ENCODE measurements at regions not wholly inside any gene's neighbourhood (a gene's known extent, or its start where the extent isn't known, plus 50 kb on each side); places are given as distances from the start of the nearest gene placed in this dataset.

GRCh38 chr4:24053934-24054333 is 164.1 kb upstream of the PPARGC1A start:
- no peaks in the 10 kb centered on the region for H3K36me3 ChIP-seq (ENCODE audit: control insufficient read depth in 1 of 2, insufficient read depth in 2 of 2, low read length in 2 of 2)
- no peak overlapping the region for H2BK120ac ChIP-seq (ENCODE audit: insufficient read depth, low read length, poor library complexity)
- H2AK5ac ChIP-seq (ENCODE audit: low read length): no peak overlapping the region
- no peaks in the 10 kb centered on the region for H3K4me1 ChIP-seq (ENCODE audit: control insufficient read depth in 1 of 2, insufficient read depth in 2 of 2, low read length in 2 of 2)
- H3K27me3 ChIP-seq (ENCODE audit: insufficient read depth, low read length): no peaks in the 10 kb centered on the region
- H3K23ac ChIP-seq (ENCODE audit: low read length): no peak overlapping the region
- DNase-seq: no peak
- H3K79me1 ChIP-seq (ENCODE audit: low read length): no peaks in the 10 kb centered on the region
- H2AFZ ChIP-seq (ENCODE audit: insufficient read depth, low read length, poor library complexity): no peak overlapping the region
- no peak overlapping the region for H3K4me2 ChIP-seq (ENCODE audit: low read length)
- H3K9me3 ChIP-seq (ENCODE audit: insufficient read depth, low read depth, low read length): no peaks in the 10 kb centered on the region
- H3K4me3 ChIP-seq (ENCODE audit: low read depth, low read length): no peak overlapping the region
- no peak overlapping the region for H3K4ac ChIP-seq (ENCODE audit: low read depth, low read length)
- no peak overlapping the region for H3K18ac ChIP-seq (ENCODE audit: low read length)
- no peak overlapping the region for H2BK5ac ChIP-seq (ENCODE audit: low read depth, low read length, poor library complexity)
- no peaks in the 10 kb centered on the region for H3K79me2 ChIP-seq (ENCODE audit: control insufficient read depth, insufficient read depth, low read length, poor library complexity)
- no peak overlapping the region for H4K8ac ChIP-seq (ENCODE audit: low read depth, low read length)
- H2BK12ac ChIP-seq (ENCODE audit: low read length): no peak overlapping the region
- H4K91ac ChIP-seq (ENCODE audit: low read depth, low read length): no peak overlapping the region
- no peak overlapping the region for H3K27ac ChIP-seq (ENCODE audit: low read depth, low read length)
- H3K14ac ChIP-seq (ENCODE audit: low read length): no peak overlapping the region
- no peak overlapping the region for H3K9ac ChIP-seq (ENCODE audit: low read length)
- H4K12ac ChIP-seq (ENCODE audit: low read depth, low read length): no peak overlapping the region

- no peak overlapping the region for H3K4me3 ChIP-seq (ENCODE audit: low read depth, low read length)
- no peak overlapping the region for H2BK120ac ChIP-seq (ENCODE audit: insufficient read depth, low read length, poor library complexity)
- no peaks in the 10 kb centered on the region for H3K36me3 ChIP-seq (ENCODE audit: control insufficient read depth in 1 of 2, insufficient read depth in 2 of 2, low read length in 2 of 2)
- DNase-seq: no peak
- H3K18ac ChIP-seq (ENCODE audit: low read length): no peak overlapping the region
- no peak overlapping the region for H2AK5ac ChIP-seq (ENCODE audit: low read length)
- no peak overlapping the region for H4K12ac ChIP-seq (ENCODE audit: low read depth, low read length)
- H3K9me3 ChIP-seq (ENCODE audit: insufficient read depth, low read depth, low read length): no peaks in the 10 kb centered on the region
- H3K27me3 ChIP-seq (ENCODE audit: insufficient read depth, low read length): no peaks in the 10 kb centered on the region
- no peak overlapping the region for H3K23ac ChIP-seq (ENCODE audit: low read length)
- H3K4me1 ChIP-seq (ENCODE audit: control insufficient read depth in 1 of 2, insufficient read depth in 2 of 2, low read length in 2 of 2): no peaks in the 10 kb centered on the region
- H4K8ac ChIP-seq (ENCODE audit: low read depth, low read length): no peak overlapping the region
- H3K4ac ChIP-seq (ENCODE audit: low read depth, low read length): no peak overlapping the region
- no peaks in the 10 kb centered on the region for H3K79me2 ChIP-seq (ENCODE audit: control insufficient read depth, insufficient read depth, low read length, poor library complexity)
- H3K9ac ChIP-seq (ENCODE audit: low read length): no peak overlapping the region
- no peak overlapping the region for H3K27ac ChIP-seq (ENCODE audit: low read depth, low read length)
- no peak overlapping the region for H3K14ac ChIP-seq (ENCODE audit: low read length)
- H2BK5ac ChIP-seq (ENCODE audit: low read depth, low read length, poor library complexity): no peak overlapping the region
- H4K91ac ChIP-seq (ENCODE audit: low read depth, low read length): no peak overlapping the region
- no peak overlapping the region for H2AFZ ChIP-seq (ENCODE audit: insufficient read depth, low read length, poor library complexity)
- no CpG with 5 or more reads among the region's 5 CpGs for WGBS (ENCODE audit: extremely low coverage, insufficient coverage, insufficient read length)
- H3K4me2 ChIP-seq (ENCODE audit: low read length): no peak overlapping the region
- no peak overlapping the region for H2BK12ac ChIP-seq (ENCODE audit: low read length)
- H3K79me1 ChIP-seq (ENCODE audit: low read length): no peaks in the 10 kb centered on the region
Measured at GRCh38 chr4:24044610-24045589, 155.1 kb upstream of the PPARGC1A start.

- H3K79me1 ChIP-seq (ENCODE audit: low read length): no peaks in the 10 kb centered on the region
- no peak overlapping the region for H3K4ac ChIP-seq (ENCODE audit: low read depth, low read length)
- H3K79me2 ChIP-seq (ENCODE audit: control insufficient read depth, insufficient read depth, low read length, poor library complexity): no peaks in the 10 kb centered on the region
- H4K91ac ChIP-seq (ENCODE audit: low read depth, low read length): no peak overlapping the region
- H3K18ac ChIP-seq (ENCODE audit: low read length): no peak overlapping the region
- no peak overlapping the region for H3K27ac ChIP-seq (ENCODE audit: low read depth, low read length)
- no peak overlapping the region for H2BK120ac ChIP-seq (ENCODE audit: insufficient read depth, low read length, poor library complexity)
- no peak overlapping the region for H4K12ac ChIP-seq (ENCODE audit: low read depth, low read length)
- no peak overlapping the region for H2AFZ ChIP-seq (ENCODE audit: insufficient read depth, low read length, poor library complexity)
- no peak overlapping the region for H2BK5ac ChIP-seq (ENCODE audit: low read depth, low read length, poor library complexity)
- H4K8ac ChIP-seq (ENCODE audit: low read depth, low read length): no peak overlapping the region
- no peak overlapping the region for H2AK5ac ChIP-seq (ENCODE audit: low read length)
- no peaks in the 10 kb centered on the region for H3K27me3 ChIP-seq (ENCODE audit: insufficient read depth, low read length)
- WGBS (ENCODE audit: extremely low coverage, insufficient coverage, insufficient read length): no CpG with 5 or more reads among the region's 1 CpG
- no peaks in the 10 kb centered on the region for H3K36me3 ChIP-seq (ENCODE audit: control insufficient read depth in 1 of 2, insufficient read depth in 2 of 2, low read length in 2 of 2)
- H3K9ac ChIP-seq (ENCODE audit: low read length): no peak overlapping the region
- H3K23ac ChIP-seq (ENCODE audit: low read length): no peak overlapping the region
- DNase-seq: no peak
- H3K4me2 ChIP-seq (ENCODE audit: low read length): no peak overlapping the region
- no peaks in the 10 kb centered on the region for H3K9me3 ChIP-seq (ENCODE audit: insufficient read depth, low read depth, low read length)
- no peak overlapping the region for H3K14ac ChIP-seq (ENCODE audit: low read length)
- no peak overlapping the region for H3K4me3 ChIP-seq (ENCODE audit: low read depth, low read length)
- no peak overlapping the region for H2BK12ac ChIP-seq (ENCODE audit: low read length)
- no peaks in the 10 kb centered on the region for H3K4me1 ChIP-seq (ENCODE audit: control insufficient read depth in 1 of 2, insufficient read depth in 2 of 2, low read length in 2 of 2)
Measured at GRCh38 chr4:24042094-24042493, 152.2 kb upstream of the PPARGC1A start.

- Histone ChIP-seq H3K27ac (ENCODE audit: low read depth, low read length) (no peak overlapping the region), H3K4me1 (ENCODE audit: control insufficient read depth in 1 of 2, insufficient read depth in 2 of 2, low read length in 2 of 2) (no peaks in the 10 kb centered on the region), H4K8ac (ENCODE audit: low read depth, low read length) (no peak overlapping the region), H3K9me3 (ENCODE audit: insufficient read depth, low read depth, low read length) (no peaks in the 10 kb centered on the region), H3K79me2 (ENCODE audit: control insufficient read depth, insufficient read depth, low read length, poor library complexity) (no peaks in the 10 kb centered on the region), H3K4me3 (ENCODE audit: low read depth, low read length) (no peak overlapping the region), H3K79me1 (ENCODE audit: low read length) (no peaks in the 10 kb centered on the region), H3K18ac (ENCODE audit: low read length) (no peak overlapping the region), H3K4ac (ENCODE audit: low read depth, low read length) (no peak overlapping the region), H3K36me3 (ENCODE audit: control insufficient read depth in 1 of 2, insufficient read depth in 2 of 2, low read length in 2 of 2) (no peaks in the 10 kb centered on the region), H2AK5ac (ENCODE audit: low read length) (no peak overlapping the region), H2BK5ac (ENCODE audit: low read depth, low read length, poor library complexity) (no peak overlapping the region), H4K12ac (ENCODE audit: low read depth, low read length) (no peak overlapping the region), H3K27me3 (ENCODE audit: insufficient read depth, low read length) (no peaks in the 10 kb centered on the region), H2AFZ (ENCODE audit: insufficient read depth, low read length, poor library complexity) (no peak overlapping the region), H3K14ac (ENCODE audit: low read length) (no peak overlapping the region), H3K23ac (ENCODE audit: low read length) (no peak overlapping the region), H3K9ac (ENCODE audit: low read length) (no peak overlapping the region), H3K4me2 (ENCODE audit: low read length) (no peak overlapping the region), H2BK120ac (ENCODE audit: insufficient read depth, low read length, poor library complexity) (no peak overlapping the region), H4K91ac (ENCODE audit: low read depth, low read length) (no peak overlapping the region), H2BK12ac (ENCODE audit: low read length) (no peak overlapping the region)
- DNase-seq: no peak
- no CpG with 5 or more reads among the region's 3 CpGs for WGBS (ENCODE audit: extremely low coverage, insufficient coverage, insufficient read length)
Measured at GRCh38 chr4:24040811-24041210, 151.0 kb upstream of the PPARGC1A start.
